ENCODE measurements at regions not wholly inside any gene's neighbourhood (a gene's known extent, or its start where the extent isn't known, plus 50 kb on each side); places are given as distances from the start of the nearest gene placed in this dataset.
A peak's percentile ranks its signal among the peaks of the same experiment; 100 is the strongest.
"Not testable (repeated sequence)": the region's sequence is repeated elsewhere in the genome, so short reads cannot be mapped to it uniquely, and the experiment has no call there.

- DNase-seq, result no peak
Observed at GRCh38 chr1:203926025-203926540, 64.7 kb downstream of the SNRPE start.

DNA sequence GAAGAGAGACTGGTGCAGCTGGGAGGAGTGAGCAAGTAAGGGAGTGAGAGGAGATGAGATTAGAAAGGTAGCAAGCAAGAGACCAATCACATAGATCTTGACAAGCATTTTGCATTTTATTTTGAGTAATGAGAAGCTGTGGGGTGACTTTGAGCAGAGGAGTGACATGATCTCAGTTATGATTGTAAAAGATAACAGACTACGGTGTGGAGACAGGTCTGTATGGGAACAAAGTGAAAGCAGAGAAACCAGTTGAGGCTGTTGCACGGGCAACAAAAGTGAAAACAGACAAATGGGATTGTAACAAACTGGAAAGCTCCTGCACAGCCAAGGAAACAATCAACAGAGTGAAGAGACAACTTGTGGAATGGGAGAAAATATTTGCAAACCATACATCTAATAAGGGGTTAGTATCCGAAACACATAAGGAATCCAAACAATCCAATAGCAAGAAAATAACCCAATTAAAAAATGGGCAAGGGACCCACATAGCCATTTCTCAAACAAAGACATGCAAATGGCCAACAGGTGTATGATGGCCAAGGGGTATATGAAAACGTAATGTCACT is 68.4 kb downstream of the SNRPE start:
- no peak for DNase-seq

- no peak for DNase-seq
Observed at GRCh38 chr1:203930342-203930741, 68.9 kb downstream of the SNRPE start.

- no peak for DNase-seq
Observed at GRCh38 chr1:203931953-203932352, 70.6 kb downstream of the SNRPE start.

DNA sequence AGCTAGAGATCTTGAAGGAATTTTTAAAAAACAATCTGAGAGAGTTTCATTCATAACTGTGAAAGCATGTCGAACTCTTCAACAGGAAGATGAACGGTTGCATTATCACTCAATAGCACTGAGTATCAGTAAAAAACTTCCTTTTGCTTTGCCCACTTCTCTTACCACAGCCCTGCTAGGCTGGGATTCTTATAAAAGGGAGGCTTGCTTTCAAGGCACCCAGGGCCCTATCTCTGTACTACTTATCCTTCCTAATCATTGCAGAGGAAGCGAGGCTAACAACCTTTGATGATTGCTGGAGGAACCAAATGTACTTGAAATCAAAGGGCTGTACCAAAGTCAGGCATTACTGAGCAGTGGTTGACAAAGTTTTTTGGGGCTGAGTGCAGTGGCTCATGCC is 71.2 kb downstream of the SNRPE start:
- DNase-seq, result no peak

- DNase-seq, result no peak
Observed at GRCh38 chr1:203934027-203934426, 72.6 kb downstream of the SNRPE start.

DNA sequence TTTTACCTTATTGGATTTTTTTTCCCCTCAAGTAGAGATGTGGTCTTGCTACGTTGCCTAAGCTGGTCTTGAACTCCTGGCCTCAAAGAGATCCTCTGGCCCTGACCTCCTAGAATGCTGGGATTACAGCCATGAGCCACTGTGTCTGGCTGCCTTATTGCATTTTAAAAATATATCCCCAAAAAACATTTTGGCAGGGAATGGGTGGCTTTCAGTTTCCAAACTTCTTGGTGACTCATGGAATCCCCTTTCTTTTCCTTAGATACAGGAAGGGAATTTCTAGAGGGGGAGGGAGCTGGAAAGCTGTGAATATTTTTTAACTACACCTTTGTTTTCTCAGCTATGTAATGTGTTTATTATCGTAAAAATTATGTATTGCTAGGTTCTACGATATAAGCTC is 73.3 kb downstream of the SNRPE start:
- no peak for DNase-seq

- no peak for DNase-seq
Observed at GRCh38 chr1:203935321-203935720, 73.9 kb downstream of the SNRPE start.

- DNase-seq, result no peak
Observed at GRCh38 chr1:203937678-203938330, 76.4 kb downstream of the SNRPE start.

DNA sequence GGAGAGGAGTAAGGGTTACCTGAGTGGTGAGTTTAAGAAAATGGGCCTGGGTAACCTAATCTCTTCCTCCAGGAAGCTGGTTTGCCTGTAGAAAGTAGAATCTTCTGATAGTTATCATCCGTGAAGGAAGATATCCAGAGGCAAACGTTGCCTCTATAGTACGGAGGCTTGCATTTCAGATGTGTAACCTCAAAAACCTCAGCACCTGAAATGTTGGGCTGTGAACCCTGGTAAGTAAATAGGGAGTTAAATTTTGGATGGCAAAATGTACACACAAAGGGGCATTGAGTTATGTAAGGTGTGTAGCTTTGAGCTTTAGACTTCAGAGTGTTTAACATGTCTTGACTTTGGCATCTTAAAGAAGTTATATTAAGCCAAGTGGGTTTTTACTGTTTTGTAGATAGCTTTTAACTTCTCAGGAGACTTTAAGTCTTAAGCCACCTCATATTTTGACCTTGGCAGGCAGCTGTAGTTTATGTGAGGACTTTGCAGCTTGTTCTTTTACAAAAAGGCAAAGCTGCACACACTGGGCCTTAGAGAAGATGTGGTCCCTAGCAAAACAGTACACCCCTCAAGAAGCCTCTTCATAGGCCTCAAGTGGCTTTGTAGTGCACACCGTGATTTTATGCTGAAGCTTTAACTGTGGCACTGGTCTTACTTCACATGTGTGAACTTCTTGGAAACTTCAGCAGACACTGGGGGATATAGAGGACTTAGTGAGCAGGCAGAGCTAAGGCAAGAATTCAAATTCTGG is 83.4 kb downstream of the SNRPE start:
- DNase-seq, result no peak

DNA sequence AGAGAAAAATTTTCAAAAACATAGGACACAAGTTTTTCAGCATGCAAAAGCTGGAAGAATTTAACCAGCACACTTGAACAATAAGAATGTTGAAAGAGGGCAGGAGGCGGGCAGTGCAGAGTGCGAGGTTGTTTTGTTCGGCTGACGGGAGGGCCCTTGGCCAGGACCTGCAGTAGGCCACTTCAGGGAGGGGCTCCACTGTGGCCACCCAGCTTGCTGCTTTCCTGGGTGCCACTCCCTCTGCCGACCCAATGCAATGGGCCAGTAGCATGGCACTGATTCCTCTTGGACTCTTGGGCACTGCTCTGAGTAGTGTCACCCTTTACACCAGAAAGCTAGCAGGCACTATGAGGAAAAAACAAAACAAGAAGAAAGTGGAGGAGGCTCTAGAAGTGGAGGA is 92.9 kb downstream of the SNRPE start:
- no peak for DNase-seq

DNA sequence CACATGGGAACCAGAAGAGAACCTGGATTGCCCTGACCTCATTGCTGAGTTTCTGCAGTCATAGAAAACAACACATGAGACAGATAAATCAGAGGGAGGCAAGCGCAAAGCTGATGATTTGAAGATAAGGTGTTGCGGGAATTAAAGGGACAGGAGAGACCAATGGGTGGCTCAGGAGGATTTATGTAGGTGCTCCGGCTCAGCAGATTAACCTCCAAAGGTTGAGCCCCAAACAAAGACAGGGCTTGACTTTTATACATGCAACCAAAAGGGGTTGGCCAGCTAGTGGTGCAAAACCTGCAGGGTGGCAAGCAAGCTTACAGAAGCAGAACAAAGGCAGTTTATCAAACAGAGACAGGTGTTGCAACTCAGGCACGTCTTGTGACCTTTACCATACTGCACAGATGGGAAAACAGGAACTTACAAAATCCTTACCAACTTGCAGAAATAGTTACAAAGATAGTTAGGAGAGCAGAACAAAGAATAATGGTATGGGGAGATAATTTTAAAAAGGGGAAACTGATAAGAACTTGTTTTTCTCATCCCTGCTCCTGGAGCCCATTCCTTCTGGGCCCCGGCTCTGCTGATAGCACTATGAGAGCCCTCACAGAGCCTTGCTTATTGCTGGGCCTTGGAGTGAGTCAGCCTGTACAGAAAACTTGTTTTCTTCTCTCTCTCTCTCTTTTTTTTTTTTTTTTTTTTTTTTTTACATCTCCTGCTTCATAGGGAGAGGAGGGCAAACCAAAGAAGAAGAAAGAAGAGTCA is 93.6 kb downstream of the SNRPE start:
- DNase-seq, result no peak

GRCh38 chr1:203968761-203969160 is 104.2 kb upstream of the SOX13 start:
- DNase-seq, result no peak

GRCh38 chr1:203969846-203970245 is 103.1 kb upstream of the SOX13 start:
- no peak for DNase-seq

DNA sequence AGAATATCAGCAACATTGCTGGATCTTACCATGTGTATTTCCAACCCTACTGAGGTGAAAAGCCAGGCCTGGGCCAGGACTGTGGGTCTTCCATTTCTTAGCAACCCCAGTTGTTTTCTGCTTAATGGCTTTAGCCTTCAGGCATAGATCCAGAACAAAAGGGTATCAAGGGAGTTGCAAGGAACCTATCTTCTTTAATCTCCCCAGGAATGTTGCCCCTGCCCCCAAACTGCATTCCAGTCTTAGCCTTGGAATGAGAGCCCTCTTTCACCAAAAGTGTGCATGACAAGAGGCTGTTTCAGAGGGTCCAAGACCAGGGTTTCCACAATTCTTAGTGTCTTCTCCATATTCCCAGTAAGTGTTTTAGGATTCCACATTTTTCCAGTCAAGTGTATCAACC is 87.9 kb upstream of the SOX13 start:
- no peak for DNase-seq

GRCh38 chr1:203985676-203986075 is 87.2 kb upstream of the SOX13 start:
- no peak for DNase-seq

GRCh38 chr1:203986887-203987461 is 85.9 kb upstream of the SOX13 start:
- no peak for DNase-seq

GRCh38 chr1:203990118-203990517 is 82.8 kb upstream of the SOX13 start:
- no peak for DNase-seq

- DNase-seq, result peak; percentile 44
Observed at GRCh38 chr1:203992440-203992839, 80.5 kb upstream of the SOX13 start.

DNA sequence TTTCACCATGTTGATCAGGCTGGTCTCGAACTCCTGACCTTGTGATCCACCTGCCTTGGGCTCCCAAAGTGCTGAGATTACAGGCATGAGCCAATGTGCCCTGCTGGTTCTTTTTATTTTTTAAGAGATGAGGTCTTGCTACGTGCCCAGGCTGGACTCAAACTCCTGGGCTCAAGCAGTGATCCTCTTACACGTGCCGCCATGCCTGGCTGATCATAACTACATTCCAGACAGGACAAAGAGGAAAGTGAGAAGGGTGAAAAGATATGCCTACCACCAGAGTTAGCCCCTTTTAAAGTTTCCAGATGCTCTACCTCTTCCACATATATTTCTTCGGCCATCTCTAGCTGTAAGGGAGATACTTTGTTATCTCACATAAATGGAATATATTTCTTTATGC is 79.7 kb upstream of the SOX13 start:
- no peak for DNase-seq

- DNase-seq, result no peak
Observed at GRCh38 chr1:203995228-203995627, 77.7 kb upstream of the SOX13 start.

GRCh38 chr1:203996126-203996525 is 76.8 kb upstream of the SOX13 start:
- DNase-seq, result no peak

- DNase-seq, result not testable (repeated sequence)
Observed at GRCh38 chr1:203998571-203998970, 74.3 kb upstream of the SOX13 start.

All from kidney glomerular epithelial cell (primary cell).